T1000 (cell line): ENCODE measurements at regions not wholly inside any gene's neighbourhood (a gene's known extent, or its start where the extent isn't known, plus 50 kb on each side); places are given as distances from the start of the nearest gene placed in this dataset.
"Not testable (repeated sequence)": the region's sequence is repeated elsewhere in the genome, so short reads cannot be mapped to it uniquely, and the experiment has no call there.

Experiments used
- DNase-seq: peaks from one replicate; lab custom pipeline; 2025; ENCODE audit warnings: mixed read lengths; lab: John Stamatoyannopoulos, UW

DNA sequence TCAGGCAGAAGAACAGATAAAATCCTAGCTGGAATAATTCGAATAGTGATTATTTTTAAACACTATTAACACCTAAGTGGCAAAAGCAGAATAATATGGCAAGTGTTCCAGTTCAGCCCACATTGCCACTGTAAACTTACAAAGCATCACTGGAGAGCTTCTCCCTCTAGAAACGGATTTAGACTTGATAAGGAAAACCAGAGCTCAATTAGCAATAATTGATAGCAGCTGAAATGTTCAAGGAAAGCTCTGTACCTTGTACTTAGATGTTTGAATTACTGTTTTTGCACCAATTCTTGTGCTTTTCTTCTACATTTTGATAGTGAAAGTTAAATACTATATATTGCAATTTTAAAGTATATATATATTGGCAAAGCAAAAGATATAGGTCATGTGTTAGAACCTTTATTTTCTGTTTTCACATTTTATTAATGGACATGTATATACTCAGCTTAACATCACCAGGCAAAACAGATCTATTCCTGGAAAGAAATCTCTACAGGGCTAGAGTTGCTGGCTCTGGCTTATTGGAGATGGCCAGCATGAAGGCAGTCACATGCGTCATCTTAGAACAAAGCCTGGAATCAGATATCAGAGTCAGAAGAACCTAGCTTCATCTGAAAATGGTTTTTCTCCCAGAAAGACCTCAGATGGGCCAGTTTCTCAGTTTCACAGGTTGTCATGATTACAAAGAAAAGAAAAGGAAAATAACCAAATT lies 149.1 kb upstream of the CTAGE1 start:
- no peak for DNase-seq

GRCh38 chr18:22567794-22568193 lies 150.1 kb upstream of the CTAGE1 start:
- DNase-seq = no peak

- no peak for DNase-seq
These were observed 152.8 kb upstream of the CTAGE1 start for GRCh38 chr18:22570492-22570891.

- DNase-seq = no peak
These were observed 154.6 kb upstream of the CTAGE1 start for GRCh38 chr18:22572341-22572740.

GRCh38 chr18:22579271-22579670 lies 161.6 kb upstream of the CTAGE1 start:
- DNase-seq = no peak

- no peak for DNase-seq
These were observed 167.6 kb upstream of the CTAGE1 start for GRCh38 chr18:22585333-22585732.

DNA sequence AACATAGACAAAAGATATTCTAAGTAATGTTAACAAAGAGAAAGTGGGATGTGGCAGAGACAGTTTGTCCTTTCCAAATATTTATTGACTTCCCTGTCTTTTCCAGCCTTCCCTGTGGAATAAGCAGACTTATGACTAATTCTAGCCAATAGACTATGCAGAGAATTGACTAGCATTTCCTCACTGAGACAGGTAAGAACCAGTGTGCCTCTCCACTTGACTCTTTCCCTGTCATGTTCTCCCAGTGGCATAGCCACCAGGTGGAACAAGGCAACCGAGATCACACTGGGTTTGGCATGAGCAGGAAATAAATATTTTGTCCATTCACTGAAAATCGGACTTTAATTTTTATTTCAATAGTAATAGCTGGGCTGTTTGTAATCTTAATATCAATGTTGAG lies 168.1 kb upstream of the CTAGE1 start:
- no peak for DNase-seq

GRCh38 chr18:22591222-22591621 lies 173.5 kb upstream of the CTAGE1 start:
- DNase-seq = no peak

DNA sequence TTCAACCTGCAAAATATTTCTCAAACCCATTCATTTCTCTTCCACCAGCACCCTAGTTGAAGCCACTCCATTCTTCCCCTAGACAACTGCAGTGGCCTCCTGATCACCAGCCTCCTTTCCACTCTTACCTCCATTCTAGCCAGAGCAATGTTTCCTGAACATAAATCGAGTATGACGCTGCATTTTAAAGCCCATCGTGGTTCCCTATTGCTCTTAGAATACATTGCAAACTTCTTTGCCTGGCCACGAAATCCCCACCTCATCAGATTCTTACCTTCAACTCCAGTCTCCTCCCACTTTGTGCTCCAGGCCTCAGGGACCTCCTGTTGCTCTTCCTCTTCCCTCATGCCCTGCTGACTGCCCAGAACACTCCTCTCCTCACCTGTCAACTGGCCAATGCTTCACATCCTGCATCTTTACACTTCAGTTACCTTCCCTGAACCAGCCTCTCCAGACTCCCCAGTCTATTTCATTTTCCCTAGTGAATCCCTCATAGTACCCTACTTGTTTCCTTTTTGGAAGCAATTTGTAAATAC lies 176.5 kb upstream of the CTAGE1 start:
- no peak for DNase-seq

DNA sequence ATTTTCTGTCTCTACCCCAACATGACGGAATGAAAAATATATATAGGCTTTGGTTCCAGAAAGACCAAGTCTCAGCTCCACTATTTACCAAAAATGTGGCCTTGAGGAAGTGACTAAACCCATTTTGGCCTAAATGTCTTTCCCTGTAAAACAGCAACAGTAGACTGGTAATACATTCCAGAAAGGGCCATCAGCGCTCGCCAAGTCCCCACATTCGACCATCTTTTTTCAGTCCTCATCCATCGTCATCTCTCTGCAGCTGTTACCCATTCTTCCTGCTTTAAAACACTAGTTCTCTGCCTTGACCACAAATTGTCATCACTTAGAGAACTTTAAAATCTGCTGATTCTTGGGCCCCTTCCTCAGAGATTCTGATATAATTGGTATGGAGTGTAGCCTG lies 183.8 kb upstream of the CTAGE1 start:
- no peak for DNase-seq

GRCh38 chr18:22602456-22602855 lies 184.7 kb upstream of the CTAGE1 start:
- not testable (repeated sequence) for DNase-seq

DNA sequence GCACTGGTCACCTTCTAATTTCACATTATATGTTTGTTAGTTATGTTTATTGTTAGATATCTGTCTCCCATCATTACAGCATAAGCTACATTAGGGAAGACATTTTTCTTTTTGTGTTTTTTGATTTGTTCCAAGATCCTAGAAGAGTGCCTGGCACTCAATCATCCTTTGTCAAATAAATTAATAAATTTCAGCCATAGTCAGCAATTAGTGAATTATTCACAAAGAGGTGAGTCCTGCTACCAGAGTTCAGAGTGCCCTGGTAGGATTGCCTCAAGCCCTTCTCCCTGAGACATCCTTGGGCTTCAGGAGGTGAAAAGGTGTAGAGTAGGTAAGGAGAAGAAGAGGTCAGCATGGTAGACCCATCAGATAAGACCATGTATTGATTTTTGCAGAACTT lies 186.2 kb upstream of the CTAGE1 start:
- no peak for DNase-seq

DNA sequence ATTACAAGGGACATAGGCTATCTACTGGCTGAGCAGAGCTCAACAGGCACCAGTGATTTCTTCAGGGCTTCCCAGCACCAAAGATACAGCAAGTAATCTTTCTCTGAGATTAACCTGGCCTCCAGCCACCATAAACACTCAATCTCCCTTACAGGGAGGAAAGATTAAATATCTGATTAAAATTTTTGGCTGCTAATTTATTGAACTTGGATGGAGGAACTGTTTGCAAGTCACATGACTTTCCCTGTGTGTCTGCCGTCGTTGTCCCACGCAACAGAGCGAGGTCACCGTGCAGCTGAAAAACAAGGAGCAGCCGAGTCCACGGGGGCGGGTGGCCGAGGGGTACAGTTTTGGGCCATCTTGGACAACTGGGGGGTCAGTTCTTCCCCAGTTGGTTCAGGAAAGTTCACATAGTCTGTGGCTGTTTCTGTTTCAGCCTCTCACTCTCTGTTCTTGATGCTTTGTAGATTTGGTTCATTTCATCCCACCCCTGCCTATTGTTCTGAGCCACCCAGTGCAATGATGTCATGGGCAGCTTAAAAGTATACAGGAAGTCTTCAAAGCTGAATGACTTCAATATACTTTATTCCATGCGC lies 186.8 kb upstream of the CTAGE1 start:
- DNase-seq = no peak

DNA sequence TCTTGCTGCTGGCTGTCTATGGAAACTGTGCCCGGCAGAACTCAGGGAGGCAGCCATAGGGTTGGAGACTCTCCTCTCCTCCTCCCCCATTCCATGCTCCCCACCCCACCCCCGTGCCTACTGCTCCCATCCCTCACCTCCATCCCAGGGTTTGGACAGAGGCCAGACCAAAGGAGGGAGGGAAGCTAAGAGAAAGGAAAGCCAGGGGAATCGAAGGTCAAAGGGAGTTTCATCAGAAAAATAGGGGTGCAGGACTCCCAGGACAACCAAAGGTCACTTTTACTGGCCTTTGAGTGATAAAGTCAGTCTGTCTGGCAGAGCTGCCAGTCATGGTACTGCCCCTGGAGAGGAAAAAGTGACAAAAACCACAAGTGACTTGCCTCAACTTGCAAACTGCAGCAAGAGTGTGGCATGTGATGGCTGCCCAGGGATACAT lies 187.3 kb upstream of the CTAGE1 start:
- no peak for DNase-seq

DNA sequence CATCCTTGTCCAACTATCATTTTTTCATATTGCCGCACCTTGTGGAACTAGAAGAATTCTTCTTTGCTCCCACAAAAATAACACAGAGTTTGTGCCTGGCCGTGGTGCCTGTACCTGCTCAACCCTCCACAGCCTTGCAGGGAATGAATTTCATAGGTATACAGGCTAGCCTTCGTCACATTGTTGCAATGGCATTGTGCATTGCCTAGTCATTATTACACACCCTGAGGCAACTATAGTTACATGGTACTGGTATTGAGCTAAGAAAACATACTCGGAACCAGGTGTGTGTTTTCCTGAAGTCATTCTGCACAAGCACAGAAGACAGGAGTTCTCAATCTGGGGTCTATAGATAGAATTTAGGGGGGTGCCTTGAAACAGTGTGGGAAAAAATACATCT lies 188.0 kb upstream of the CTAGE1 start:
- no peak for DNase-seq

- no peak for DNase-seq
These were observed 189.0 kb upstream of the CTAGE1 start for GRCh38 chr18:22606563-22607283.

- DNase-seq = no peak
These were observed 189.5 kb upstream of the CTAGE1 start for GRCh38 chr18:22607284-22607635.

- DNase-seq = no peak
These were observed 191.1 kb upstream of the CTAGE1 start for GRCh38 chr18:22608847-22609246.

DNA sequence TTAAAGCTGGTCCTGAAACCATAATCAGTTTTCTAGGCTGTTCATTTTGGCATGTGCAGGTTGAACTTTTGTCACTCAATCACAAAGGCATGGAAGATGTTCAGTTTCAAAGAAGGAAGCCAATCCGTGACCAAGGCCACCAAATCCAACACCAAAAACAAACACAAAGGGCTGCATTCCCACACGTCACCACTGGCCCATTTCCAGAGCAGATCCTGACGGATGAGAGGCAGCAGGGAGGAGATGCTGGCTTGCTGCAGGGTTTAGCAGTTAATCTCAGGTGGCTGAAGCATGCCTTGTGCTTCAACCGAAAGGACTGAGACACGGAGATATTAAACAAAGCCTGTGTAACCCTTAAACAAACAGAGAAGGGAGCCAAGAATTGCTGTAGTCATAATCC lies 191.9 kb upstream of the CTAGE1 start:
- no peak for DNase-seq

DNA sequence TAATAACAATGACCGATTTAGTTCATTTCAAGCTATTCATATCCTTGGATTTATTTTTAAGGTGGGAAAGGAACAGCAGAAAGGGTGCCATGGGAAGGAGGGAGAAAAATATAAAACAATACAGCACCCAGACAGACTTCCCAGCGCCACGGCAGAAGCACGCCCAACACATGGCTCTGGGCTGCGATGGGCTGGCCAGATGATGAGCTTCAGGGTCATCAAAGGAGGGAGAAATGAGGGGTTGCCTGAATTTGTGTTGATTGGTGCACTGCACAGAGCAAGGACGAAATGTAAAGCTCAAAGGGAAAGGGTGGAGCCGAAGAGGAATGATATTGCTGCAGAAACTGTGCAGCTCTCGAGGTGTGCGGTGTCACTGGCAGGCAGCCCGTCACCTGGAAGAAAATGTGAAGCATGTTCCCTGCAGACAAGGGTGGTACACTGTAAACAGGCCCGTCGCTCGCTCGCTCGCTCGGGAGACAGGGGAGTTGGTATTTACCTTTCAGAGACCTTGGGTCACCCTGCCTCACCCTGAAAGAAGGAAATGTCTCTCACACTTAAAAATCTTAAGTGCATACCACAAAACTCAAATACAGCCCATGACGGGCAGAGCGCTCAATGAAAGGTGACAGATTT lies 195.5 kb upstream of the CTAGE1 start:
- no peak for DNase-seq

DNA sequence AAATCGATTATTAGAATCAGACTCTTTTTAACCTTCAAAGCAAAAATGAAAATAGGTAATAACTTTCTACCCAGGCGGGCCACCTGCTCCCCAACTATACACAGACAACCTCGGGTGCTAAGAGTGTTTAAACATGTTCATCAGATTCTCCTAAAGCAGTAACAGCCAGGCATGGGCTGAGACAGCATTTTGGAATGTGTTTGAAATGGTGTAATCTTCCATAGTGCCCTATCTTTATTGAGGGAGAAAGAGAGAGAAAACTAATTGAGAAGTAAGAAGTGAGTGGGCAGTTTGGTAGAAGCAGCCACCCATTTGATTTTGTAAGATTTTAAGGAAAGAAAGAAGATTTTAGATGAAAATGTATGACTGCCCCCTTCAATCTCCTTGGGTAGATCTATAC lies 196.1 kb upstream of the CTAGE1 start:
- no peak for DNase-seq

DNA sequence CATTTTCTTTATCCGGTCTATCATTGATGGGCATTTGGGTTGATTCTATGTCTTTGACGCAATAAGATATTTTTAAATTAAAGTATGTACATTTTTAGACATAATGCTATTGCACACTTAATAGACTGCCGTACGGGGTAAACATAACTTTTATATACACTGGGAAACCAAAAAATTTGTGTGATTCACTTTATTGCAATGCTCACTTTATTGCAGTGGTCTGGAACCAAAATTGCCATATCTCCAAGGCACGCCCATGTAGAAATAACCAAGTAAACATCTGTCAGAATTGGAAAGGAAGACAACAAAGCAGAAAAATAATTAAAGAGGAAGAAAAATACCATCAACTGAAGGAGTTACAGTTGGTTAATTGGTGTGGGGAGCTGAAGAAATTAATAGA lies 205.8 kb upstream of the CTAGE1 start:
- no peak for DNase-seq

DNA sequence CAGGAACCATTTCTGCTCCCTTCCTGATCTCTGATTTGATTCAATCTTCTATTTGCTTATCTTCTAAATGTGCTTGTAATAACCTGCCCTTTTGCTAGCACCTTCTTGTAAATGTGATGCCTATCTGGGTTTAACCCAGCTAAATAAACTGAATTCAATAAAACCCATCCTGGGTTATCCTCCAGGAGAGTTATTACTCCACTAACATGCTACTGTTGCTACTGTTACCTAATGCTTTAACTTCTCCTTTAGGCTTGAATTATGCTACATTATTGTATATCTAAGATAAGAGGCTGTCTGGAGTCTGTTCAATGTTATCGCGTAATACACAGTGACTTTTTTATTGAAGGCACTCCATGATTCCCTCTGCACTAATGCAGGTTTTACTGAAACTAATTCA lies 206.5 kb upstream of the CTAGE1 start:
- DNase-seq = no peak
